Midbrain (tissue), 1 donor: ENCODE measurements at regions not wholly inside any gene's neighbourhood (a gene's known extent, or its start where the extent isn't known, plus 50 kb on each side); places are given as distances from the start of the nearest gene placed in this dataset.

Source experiments
- DNase-seq: peaks from one replicate; lab custom pipeline; 2025; lab: John Stamatoyannopoulos, UW

DNA sequence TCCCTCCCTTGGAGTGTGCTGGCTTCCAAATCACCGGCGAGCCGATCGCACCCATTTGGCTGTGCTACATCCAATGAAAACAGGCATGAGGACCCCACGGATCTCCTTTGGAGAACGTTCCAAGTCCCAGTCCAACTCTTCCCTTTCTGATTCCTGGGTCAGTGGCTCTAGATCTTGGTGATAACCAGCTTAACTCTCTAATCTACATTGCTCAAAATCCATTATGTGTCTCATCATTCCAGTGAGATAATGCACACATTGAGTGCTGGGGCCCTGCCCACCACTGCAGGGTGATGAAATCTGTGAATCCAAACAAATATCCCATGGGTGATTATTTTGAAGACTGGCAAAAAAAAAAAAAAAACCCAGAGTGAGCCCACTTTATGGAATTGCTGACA is 232.7 kb upstream of the COPS8 start:
- DNase-seq: no peak

DNA sequence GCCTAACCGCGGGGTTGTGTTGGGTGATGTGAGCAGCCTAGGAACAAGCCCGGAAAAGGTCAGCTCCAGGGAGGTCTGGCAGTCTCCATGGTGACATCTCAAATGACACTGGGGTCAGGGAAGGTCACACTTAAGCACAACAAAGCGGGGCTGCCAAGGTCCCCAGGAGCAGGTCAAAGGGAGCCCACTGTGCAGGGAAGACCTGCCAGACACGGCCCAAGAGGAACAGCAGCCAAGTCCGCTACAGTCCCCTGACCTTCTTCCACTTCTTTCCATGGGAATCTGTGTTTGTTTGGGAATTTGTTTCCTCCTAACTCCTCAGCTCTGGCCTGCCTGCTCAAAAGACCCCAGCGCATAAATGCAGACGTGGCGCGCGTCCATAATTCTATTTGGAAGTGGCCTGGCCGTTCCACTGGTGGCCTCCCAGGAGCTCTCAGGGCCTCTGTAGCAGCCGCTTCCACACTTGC is 232.1 kb upstream of the COPS8 start:
- no peak for DNase-seq

DNA sequence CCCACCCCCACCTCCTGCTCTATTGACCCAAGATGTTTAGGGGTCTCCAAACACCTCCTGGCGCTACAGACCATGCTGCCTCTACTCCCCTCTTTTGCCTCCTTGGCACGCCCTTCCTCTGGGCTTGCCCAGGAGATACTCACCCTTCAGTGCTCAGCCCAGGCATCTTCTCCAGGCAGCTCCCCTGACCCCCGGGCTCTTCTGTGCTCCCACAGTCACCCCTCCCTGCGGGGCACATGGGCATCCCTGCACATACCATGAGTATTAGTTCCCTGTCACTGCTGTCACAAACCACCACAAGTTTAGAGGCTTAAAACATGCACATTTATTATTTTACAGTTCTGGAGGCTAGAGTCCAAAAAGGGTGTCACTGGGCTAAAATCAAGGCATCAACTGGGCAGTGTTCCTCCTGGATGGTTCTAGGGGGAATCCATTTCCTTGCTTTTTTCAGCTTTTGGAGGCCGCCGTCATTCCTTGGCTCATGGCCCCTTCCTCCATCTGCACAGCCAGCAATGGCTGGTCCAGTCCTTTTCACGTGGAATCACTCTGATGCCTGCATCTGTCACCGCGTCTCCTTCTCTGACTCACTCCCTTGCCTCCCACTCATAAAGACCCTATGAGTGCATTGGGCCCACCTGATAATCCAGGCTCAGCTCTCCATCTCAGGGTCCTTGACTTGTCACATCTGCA is 230.4 kb upstream of the COPS8 start:
- no peak for DNase-seq

DNA sequence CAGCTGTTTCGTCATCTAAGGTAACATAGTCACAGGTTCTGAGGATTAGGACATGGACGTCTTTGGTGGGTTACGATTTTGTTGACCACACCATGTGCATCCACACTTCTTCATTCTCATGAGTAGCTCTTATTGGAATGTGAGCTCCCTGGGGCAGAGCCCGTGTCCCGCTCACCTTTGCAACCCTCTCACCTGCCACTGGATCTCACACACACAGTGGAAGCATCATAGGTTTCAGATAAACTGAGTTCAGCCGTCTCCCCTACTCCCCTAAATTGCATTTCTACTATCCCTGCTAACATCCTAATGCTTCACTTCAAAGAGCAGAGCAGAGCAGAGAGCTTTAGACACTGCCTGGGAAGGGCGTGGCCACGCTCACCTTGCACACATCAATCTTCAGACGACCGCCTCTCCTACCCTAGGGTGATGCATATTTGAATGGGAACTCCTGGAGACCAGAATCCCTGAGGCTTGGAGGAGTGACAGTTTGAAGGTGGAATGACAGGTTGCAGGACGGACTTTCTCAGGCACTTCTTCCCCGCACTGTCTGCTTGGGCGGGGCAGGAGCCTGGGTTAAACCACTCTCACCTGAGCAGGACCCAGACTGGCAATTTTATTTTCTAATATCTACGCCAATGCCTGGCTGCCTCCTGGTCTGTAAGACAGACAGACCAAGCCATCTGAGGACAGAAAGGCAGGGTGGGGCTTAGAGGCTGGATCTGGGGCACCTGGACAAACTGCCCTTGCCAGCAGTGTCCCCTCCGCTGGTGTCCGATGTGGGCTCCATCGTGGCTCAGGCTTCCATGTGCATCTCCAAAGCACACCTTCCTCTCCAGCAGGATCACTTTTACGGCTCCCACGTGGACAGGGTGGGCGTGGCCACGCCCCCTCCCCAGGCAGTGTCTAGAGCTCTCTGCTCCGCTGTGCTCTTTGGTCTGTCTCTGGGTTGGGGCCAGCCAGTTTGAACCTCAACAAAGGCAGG is 229.5 kb upstream of the COPS8 start:
- no peak for DNase-seq

DNA sequence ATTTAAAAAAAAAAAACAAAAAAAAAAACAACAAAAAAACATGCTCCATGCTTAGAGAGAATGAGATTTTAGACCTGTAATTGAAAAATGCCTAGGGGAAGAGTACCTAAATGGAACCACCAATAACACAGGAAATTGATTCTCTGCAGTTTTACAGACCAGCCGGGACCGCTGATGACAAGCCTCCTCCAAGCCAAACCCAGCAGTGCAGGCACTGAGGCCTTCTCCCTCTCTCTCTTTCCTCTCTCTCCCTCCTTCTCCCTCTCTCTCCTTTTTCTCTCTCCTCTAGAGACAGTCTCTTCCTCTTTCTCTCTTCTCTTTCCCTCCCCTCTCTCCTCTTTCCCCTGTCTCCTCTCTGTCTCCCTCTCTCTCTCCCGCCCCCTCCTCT is 228.8 kb upstream of the COPS8 start:
- DNase-seq: no peak

DNA sequence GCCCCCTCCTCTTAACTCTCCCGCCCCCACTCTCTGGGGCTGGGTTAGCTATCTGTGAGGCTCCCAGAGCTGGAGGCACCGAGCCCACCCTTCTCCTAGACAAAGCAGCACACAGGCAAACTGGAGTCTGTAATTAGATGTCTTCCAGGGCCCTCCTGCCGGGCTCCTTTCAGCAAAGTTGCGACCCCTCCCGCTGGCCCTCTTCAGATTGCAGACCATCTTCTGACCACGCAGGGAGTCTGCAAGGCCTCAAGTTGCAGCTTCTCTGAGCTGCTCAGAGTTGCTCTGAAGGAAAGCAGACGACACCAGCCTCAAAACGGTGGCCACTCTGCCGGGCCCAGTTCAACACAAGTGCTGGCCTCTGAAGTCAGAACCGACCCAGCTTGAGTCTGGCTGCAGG is 228.4 kb upstream of the COPS8 start:
- no peak for DNase-seq

DNA sequence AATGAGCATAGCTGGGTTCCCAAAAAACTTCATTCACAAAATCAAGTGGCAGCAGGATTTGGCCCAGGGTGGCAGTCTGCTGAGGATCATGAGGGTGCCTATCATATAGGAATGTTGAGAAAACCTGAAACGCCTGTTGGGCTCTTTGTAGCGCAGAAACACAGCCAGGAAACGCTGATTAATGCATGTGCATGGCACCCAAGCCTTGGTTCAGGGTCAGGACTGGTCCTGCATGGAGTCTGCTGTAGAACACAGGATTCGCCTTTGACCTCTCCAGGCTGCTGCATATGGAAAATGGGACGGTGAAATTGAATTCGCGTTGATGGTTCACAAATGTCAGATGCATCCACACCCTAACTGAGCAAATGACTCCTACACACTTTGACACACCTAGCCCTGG is 227.9 kb upstream of the COPS8 start:
- DNase-seq: no peak

DNA sequence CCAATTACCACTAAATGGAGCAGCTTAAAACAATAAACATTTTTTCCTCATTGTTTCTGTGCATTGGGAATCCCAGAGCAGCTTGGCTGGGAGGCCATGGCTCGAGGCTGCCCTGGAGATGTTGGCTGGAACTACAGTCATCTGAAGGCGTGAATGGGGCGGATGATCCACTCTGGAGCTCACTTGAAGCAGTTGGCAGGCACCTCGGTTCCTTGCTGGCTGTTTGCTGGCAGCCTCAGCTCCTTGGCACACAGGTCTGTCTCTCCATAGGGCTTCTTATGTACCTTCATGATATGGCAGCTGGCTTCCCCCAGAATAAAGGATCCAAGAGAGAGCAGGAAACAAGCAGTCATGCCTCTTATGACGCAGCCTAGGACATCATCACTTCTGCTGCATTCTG is 227.0 kb upstream of the COPS8 start:
- DNase-seq: no peak

DNA sequence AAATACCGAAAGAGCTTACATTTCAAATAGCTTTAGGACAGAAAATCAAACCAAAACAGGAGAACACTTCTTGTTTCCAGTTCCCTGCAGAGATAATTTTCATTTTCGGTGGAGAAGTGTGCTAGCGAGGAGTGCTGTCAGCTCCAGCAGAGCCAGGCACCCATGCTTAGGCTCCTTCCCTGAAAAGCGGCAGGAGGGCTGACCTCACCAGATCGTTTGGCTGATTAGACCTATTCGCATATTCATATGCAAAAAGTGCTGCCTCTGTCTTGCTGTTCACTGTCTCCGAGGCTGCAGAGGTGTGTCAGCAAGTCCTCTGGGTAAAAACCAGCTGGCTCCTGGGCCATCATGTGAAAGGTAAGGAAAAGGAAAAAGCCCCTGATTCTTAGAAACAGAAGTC is 225.8 kb upstream of the COPS8 start:
- no peak for DNase-seq

DNA sequence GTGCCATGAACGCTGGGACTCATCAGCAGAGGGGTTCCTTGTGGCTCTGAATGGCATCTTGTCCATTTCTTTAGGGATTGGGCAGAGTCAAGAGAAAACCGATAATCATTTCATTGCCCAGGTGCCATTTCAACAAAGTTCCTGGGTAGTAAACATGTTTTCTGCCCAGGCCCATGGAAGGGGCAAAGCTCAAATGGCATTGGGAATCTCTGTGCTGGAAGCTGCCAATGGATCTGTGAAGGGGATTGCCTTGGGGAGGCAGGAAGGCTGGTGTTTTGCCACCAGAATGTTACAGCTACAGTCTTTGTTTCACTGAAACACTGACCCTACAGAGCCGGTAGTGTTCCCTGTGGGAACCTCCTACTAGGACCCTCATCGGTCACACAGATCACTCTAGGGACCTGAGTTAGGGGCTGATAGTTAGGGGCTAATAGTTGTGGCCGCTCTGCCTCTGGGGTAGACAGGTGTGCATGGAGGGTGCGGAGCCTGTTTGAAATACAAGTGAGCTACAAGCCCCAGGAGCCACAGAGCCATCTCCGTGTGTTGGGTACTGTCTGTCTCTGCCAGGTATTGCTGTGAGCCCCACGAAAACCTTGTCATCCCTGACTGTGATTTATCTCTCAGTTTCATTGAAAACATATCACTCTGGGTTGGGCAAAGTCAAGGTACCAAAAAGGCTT is 224.4 kb upstream of the COPS8 start:
- DNase-seq: no peak

DNA sequence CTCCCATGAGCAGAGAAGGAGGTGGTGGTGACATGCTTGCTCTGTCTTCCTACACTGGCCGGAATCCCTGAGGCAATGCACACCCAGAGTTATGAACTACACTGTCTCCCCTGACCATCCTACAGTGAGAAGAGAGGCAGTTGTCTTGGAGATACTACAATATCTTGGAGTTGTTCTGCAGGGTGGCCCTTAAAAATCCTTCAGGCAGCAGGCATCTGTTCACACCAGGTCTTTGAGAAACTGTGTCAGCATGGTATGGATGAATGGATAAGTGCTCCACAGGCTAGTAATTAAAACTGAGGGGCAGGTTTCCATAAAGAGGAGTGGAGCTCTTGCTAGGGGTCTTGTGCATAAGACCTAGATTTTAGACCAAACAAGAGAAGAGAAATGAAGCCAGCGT is 223.7 kb upstream of the COPS8 start:
- DNase-seq: no peak

DNA sequence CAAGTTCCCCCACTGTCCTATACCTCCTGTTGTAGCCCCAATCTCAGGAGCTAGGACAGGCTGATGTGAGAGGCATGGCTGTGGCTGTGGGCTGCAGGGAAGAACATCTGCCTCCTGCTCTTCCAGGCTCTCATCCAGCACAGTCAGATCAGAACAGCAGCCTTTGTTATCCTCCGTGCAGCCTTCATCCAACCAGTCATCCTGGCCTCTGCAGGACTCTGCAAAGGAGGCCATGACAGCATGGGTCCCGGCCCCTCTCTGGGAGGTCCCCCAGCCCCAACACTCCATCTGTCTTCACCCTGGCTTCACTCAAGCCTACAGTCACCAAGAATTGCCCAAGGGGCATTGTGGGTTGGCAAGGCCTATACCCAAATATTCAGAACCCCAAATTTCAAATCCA is 223.2 kb upstream of the COPS8 start:
- DNase-seq: no peak

DNA sequence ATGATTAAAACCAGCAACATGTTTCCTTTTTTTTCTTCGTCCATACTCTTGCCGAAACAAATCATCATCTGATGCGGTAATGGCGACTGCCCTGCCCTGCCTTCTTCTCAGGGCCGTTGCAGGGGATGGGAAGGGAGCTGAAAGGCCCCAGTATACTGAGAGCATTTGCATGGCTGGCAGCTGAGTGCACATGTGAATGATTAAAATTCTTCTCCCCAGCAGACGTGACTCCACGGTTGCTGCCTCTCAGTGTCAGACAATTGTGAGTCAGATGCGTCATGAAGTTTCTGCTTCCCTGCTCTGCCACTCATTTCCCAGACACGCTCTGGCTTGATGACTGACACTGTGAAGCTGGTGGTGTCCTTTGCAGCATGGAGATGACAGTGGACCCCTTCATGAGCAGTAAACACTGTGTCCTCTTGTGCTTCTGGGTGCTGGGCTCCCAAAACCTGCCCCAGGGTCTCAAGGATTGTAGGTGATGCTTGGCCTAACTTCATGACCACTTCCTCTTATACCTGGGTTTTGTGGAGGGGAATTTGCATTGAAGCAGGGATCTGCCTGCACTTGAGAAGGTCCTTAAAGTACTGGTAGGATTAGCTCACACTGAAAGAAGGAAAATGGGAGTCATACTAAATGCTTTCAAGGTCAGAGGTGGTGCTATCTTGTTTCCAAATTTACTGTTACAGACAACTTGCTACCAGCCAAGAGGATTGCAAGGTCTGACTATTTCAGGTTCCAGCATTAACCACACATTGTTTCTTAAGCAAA is 222.5 kb upstream of the COPS8 start:
- DNase-seq: no peak

DNA sequence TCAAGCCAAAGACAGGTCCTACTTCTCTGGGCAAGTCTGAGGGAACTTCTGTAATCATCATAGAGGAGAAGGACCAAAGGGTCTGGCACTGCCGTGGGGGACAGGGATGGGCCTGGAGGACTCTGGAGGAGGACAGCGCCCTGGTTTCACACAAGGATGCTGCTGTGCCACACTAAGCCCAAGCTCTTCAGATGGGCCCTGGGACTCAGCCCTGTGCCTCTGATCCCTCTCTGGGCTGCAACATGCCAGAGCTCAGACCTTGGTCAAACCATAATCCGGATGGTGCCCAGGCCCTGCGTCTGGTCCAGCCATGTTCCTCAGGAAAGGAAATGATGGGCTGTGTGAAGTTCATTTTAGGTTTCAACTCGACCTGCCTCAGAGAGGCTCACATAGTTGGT is 222.0 kb upstream of the COPS8 start:
- no peak for DNase-seq

DNA sequence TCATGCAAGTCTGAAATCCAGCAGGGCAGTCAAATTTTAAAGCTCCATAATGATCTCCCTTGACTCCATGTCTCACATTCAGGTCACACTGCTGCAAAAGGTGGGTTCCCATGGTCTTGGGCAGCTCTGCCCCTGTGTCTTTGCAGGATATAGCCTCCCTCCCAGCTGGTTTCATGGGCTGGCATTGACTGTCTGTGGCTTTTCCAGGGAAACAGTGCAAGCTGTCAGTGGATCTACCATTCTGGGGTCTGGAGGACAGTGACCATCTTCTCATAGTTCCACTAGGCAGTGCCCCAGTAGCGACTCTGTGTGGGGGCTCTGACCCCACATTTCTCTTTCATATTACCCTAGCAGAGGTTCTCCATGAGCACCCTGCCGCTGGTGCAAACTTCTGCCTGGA is 220.6 kb upstream of the COPS8 start:
- no peak for DNase-seq

DNA sequence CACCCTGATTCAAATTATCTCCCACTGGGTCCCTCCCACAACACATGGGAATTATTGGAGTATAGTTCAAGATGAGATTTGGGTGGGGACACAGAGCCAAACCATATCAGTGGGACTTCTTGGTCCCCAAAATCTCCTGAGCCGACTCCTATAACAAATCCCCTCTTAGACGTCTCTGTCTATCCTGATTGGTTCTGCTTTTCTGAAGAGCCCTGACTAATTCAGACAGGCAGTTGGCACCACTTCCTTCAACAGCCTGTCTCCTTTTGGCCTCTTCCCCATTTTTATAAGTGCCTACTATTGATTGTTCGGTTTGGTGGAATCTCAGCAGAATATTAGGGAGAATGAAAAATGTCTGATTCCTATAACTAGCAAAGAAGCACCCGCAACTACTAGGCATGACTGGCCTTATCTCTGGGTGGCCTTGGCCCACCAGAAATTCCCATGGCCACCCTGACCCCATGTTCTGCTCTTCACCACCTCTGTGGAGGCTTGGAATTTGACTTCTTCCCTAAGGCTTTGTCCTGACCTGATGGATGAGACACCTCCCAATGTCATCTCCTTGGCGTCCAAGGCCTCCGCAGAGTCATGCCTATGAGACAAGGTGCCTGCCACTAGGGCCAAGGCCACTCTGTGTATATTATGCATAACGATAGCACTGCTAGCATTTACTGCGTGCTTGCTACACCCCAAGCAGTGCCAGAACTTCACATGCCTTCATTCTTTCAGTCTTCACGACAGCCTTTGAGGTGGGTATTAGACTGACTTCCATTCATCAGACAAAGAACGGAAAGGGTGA is 218.9 kb upstream of the COPS8 start:
- no peak for DNase-seq

DNA sequence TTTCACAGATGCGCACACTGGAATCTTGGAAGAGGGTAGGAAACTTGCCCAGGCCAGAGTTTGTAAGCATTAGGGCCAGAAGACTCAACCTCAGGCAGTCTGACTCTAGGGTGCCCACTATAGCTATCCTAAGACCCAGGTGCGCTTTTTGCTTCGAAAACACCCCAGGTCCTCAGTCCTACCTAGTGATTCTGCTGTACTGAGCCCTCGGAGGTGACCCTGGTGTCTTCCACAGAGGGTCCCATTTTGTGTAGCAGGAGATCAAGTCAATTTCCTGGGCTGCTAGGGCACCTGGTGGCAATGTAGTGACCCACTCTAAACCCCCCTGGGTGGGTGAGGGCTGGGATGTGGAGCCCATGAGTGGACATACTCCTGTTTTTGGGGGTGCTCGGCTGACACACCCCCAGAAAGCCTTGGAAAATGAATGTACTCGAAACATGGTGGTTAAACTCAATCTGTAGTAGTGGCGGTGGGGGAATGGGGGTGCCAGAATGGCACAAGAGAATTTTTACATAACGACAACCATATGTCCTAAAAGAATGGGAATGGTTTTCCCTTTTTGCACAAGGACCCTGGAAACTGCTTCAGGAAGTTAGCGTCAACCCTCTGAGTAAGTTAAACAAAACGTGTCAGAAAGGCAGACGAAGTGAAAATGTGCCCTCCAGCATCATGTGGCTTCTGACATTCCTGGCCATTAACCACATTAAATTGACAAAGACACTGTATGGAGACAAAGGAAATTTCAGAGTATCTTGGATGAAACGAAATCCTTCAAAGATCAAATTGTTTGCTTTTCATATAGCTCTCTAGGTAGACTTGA is 218.0 kb upstream of the COPS8 start:
- no peak for DNase-seq

DNA sequence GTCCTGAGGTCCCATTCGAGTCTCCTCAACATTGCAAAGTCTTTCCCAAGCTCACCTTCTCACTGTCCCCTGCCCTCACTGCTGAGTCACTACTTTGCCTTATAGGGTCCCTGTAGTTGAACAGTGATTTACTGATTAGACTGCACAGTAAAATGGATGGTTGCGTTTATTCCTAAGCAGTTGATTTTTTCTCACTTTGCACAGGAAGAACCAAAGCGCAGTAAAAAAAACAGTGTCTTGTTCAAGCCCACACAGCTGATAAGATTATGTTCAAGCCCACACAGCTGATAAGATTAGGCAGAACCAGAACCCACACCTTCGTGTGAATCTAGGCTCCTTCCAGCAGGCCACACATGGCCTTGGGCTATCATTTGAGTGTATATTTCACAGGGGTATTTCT is 215.3 kb upstream of the COPS8 start:
- DNase-seq: no peak

DNA sequence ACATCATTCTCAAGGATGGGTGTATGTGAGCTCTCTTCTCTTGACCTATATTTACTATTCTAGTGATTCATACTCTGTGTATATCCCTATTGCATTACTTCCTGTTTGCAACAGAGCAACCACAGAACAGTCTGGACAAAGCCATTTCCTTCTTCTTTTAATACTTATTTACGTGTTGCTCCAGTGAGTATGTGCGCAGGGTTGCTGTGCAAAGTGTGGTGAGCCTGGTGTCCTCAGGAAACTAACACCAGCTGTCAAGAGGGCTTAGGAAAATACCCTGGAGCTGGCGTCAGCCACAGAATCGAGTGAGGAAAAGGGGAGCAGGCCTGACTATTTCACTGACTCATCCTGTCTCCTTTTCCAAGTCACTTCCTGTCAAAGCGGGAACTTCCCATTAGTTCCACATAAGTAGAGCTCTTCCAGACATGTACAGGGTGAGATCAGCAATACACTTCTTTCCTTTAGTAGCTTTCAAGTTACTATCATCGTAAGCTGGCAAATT is 214.1 kb upstream of the COPS8 start:
- peak; percentile 31 for DNase-seq

DNA sequence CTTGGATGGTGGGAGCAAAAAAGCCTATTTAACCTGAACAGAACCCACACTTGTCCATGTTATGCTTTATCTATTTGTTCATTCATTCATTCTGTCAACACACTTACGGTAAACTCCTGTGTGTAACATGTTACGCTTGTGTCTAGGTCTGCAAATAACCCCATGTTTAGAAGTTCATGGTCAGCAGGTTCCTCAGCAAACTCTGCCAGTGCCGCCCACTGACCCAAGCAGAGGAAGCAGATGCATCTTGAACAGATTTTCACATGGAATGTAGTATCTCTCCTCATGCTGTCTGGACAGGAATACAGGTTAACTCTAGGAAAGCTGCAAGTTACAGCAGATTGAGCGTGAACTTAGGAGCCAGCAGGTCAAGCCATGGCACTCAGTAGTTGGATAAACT is 213.7 kb upstream of the COPS8 start:
- no peak for DNase-seq
